K562 (cell line): ENCODE measurements at regions not wholly inside any gene's neighbourhood (a gene's known extent, or its start where the extent isn't known, plus 50 kb on each side); places are given as distances from the start of the nearest gene placed in this dataset.

Source experiments
- ARID2 ChIP-seq: fragments of 450-650 bp; IDR thresholded peaks from 2 replicates; pipeline ENCODE4 v1.6.1; 2017; ENCODE audit warnings: antibody characterized with exemption, mild to moderate bottlenecking
- FOXK2 ChIP-seq, 2 experiments: fragments of 450-650 bp; IDR thresholded peaks in 1 of 2; conservative IDR thresholded peaks in 1 of 2; 2 replicates each; pipeline ENCODE4 v1.6.1; 2016; ENCODE audit warnings: low read depth in 2 of 2, mild to moderate bottlenecking in 1 of 2
- HNRNPLL ChIP-seq: fragments of 200-400 bp; formaldehyde crosslinking; IDR thresholded peaks from 2 replicates; pipeline ENCODE4 v1.6.1; 2017; ENCODE audit warnings: low read length, low read depth, mild to moderate bottlenecking; ENCODE audit not compliant: poor library complexity, severe bottlenecking
- KLF16 ChIP-seq: IDR thresholded peaks from 2 replicates; pipeline ENCODE4 v1.6.1; 2016; ENCODE audit warnings: antibody characterized with exemption
- NCOA4 ChIP-seq: fragments of 450-650 bp; IDR thresholded peaks from 2 replicates; pipeline ENCODE4 v1.6.1; 2018; ENCODE audit warnings: mild to moderate bottlenecking; ENCODE audit not compliant: partially characterized antibody
- NCOR1 ChIP-seq: fragments of 450-650 bp; IDR thresholded peaks from 2 replicates; pipeline ENCODE4 v1.6.1; 2016; ENCODE audit warnings: mild to moderate bottlenecking, moderate library complexity
- TEAD4 ChIP-seq, 2 experiments: sonication (generic) in 1 of 2; formaldehyde crosslinking in 1 of 2; IDR thresholded peaks; 2 replicates each; pipeline versions ENCODE4 v1.6.1 to v1.8.0; 2012 to 2022; ENCODE audit warnings: borderline replicate concordance in 1 of 2, inconsistent platforms in 1 of 2, low read length in 1 of 2, mild to moderate bottlenecking in 1 of 2, missing genetic modification reagents in 1 of 2
- ZBTB40 ChIP-seq, 2 experiments: fragments of 450-650 bp in 1 of 2; sonication (generic) in 1 of 2; formaldehyde crosslinking in 1 of 2; IDR thresholded peaks; 2 replicates each; pipeline versions ENCODE4 v1.7.1 to v1.9.0; 2016 to 2022; ENCODE audit warnings: inconsistent platforms in 1 of 2, mild to moderate bottlenecking in 1 of 2, missing genetic modification reagents in 1 of 2
- ZC3H11A ChIP-seq: IDR thresholded peaks from 2 replicates; pipeline ENCODE4 v1.6.1; 2012; ENCODE audit warnings: low read depth, low read length, improper control_type of control experiment
- ZNF449 ChIP-seq: fragments of 250-450 bp; sonication (Bioruptor Pico); IDR thresholded peaks from 2 replicates; pipeline ENCODE4 v1.8.0; 2022; ENCODE audit warnings: moderate library complexity, mild to moderate bottlenecking, inconsistent platforms
- ZNF639 ChIP-seq, 2 experiments: fragments of 200-800 bp in 1 of 2; sonication (Bioruptor generic) in 1 of 2; sonication (generic) in 1 of 2; formaldehyde crosslinking in 1 of 2; IDR thresholded peaks in 1 of 2; conservative IDR thresholded peaks in 1 of 2; 2 replicates each; pipeline versions ENCODE4 v1.5.0 to v1.6.1; 2016 to 2020; ENCODE audit warnings: missing compliant biosample characterization in 1 of 2, missing genetic modification characterization in 1 of 2, missing genetic modification reagents in 1 of 2
- ZSCAN32 ChIP-seq: fragments of 450-650 bp; formaldehyde crosslinking; IDR thresholded peaks from 2 replicates; pipeline ENCODE4 v1.4.0; 2020; ENCODE audit warnings: mild to moderate bottlenecking, moderate library complexity

GRCh38 chr4:178037459-178038214 is 595.4 kb upstream of the AGA start (continued):
- TF ChIP-seq ZBTB40 (IDR thresholded peaks at IDR 0.05) (no peak), ZBTB40 (CRISPR knock-in tag; IDR thresholded peaks at IDR 0.05) (no peak), FOXK2 (conservative IDR thresholded peaks at IDR 0.05 in 1 of 2, IDR thresholded peaks at IDR 0.05 in 1 of 2; ENCODE audit: low read depth in 2 of 2) (no peak), KLF16 (peak; percentile 89), NCOA4 (no peak), TEAD4 (IDR thresholded peaks at IDR 0.05; ENCODE audit: low read length) (peak; percentile 98), TEAD4 (CRISPR knock-in tag; IDR thresholded peaks at IDR 0.05; ENCODE audit: borderline replicate concordance) (no peak), ZNF639 (CRISPR knock-in tag; conservative IDR thresholded peaks at IDR 0.05 in 1 of 2, IDR thresholded peaks at IDR 0.05 in 1 of 2) (peak in 1 of 2 experiments; percentile 74; a peak in 2 of 4 replicates), HNRNPLL (no peak), ARID2 (no peak), NCOR1 (peak; percentile 89), ZNF449 (peak; percentile 70; the same call in 1 of the 2 replicates), ZSCAN32 (CRISPR knock-in tag) (no peak), ZC3H11A (no peak)
